ENCODE measurements at regions not wholly inside any gene's neighbourhood (a gene's known extent, or its start where the extent isn't known, plus 50 kb on each side); places are given as distances from the start of the nearest gene placed in this dataset.

GRCh38 chr18:43465483-43465882 is 188.2 kb upstream of the SYT4 start:
- TF ChIP-seq CTCF (IDR thresholded peaks at IDR 0.05) (no peak), EP300 (IDR thresholded peaks at IDR 0.05) (no peak)

All from gastroesophageal sphincter (tissue), 3 donors.